ENCODE measurements at regions not wholly inside any gene's neighbourhood (a gene's known extent, or its start where the extent isn't known, plus 50 kb on each side); places are given as distances from the start of the nearest gene placed in this dataset.
A peak's percentile ranks its signal among the peaks of the same experiment; 100 is the strongest.

GRCh38 chr20:52766645-52767435 lies 205.3 kb upstream of the TSHZ2 start:
- H3K9me3 ChIP-seq (ENCODE audit: low read length), result no peaks in the 10 kb centered on the region
- H3K27ac ChIP-seq (ENCODE audit: low read length), result no peak overlapping the region
- H3K79me2 ChIP-seq (replicated peaks; ENCODE audit: insufficient read depth, low read length), result no peaks in the 10 kb centered on the region
- no peak overlapping the region for H2AFZ ChIP-seq (ENCODE audit: low read depth, low read length)
- H3K4me3 ChIP-seq (ENCODE audit: low read length), result no peak overlapping the region
- no peaks in the 10 kb centered on the region for H4K20me1 ChIP-seq (ENCODE audit: insufficient read depth)
- no peak overlapping the region for H3K9ac ChIP-seq (ENCODE audit: low read length)
- TF ChIP-seq TAF1 (IDR thresholded peaks at IDR 0.05; ENCODE audit: low read depth) (no peak), EZH2 (IDR thresholded peaks at IDR 0.05; ENCODE audit: borderline replicate concordance, insufficient read depth, low read length, poor library complexity, severe bottlenecking) (no peak), SMC3 (conservative IDR thresholded peaks at IDR 0.05; ENCODE audit: poor library complexity) (no peak), RAD21 (conservative IDR thresholded peaks at IDR 0.05) (no peak), REST (IDR thresholded peaks at IDR 0.05; ENCODE audit: borderline replicate concordance) (no peak), EP300 (conservative IDR thresholded peaks at IDR 0.05; ENCODE audit: poor library complexity, severe bottlenecking) (no peak), POLR2AphosphoS5 (IDR thresholded peaks at IDR 0.05) (no peak), CTCF (IDR thresholded peaks at IDR 0.05; ENCODE audit: poor library complexity, severe bottlenecking) (no peak), MXI1 (conservative IDR thresholded peaks at IDR 0.05; ENCODE audit: poor library complexity, severe bottlenecking) (no peak)
- H3K27me3 ChIP-seq (ENCODE audit: insufficient read depth, low read depth, low read length), result no peaks in the 10 kb centered on the region
- H3F3A ChIP-seq (ENCODE audit: insufficient read depth, low read length, poor library complexity, severe bottlenecking), result peaks cover 3% of the 10 kb centered on the region
- H3K36me3 ChIP-seq (ENCODE audit: insufficient read depth, low read length), result no peaks in the 10 kb centered on the region
- H3K4me2 ChIP-seq (ENCODE audit: low read length), result no peak overlapping the region
- no peaks in the 10 kb centered on the region for H3K9me2 ChIP-seq (ENCODE audit: insufficient read depth, low read length)

- TF ChIP-seq EZH2 (IDR thresholded peaks at IDR 0.05; ENCODE audit: borderline replicate concordance, insufficient read depth, low read length, poor library complexity, severe bottlenecking), result no peak
- TF ChIP-seq MXI1 (conservative IDR thresholded peaks at IDR 0.05; ENCODE audit: poor library complexity, severe bottlenecking), result no peak
- TF ChIP-seq REST (IDR thresholded peaks at IDR 0.05; ENCODE audit: borderline replicate concordance), result no peak
- no peak for TF ChIP-seq SMC3 (conservative IDR thresholded peaks at IDR 0.05; ENCODE audit: poor library complexity)
- no peak for TF ChIP-seq TAF1 (IDR thresholded peaks at IDR 0.05; ENCODE audit: low read depth)
- no peak for TF ChIP-seq RAD21 (conservative IDR thresholded peaks at IDR 0.05)
- no peak for TF ChIP-seq CTCF (IDR thresholded peaks at IDR 0.05; ENCODE audit: poor library complexity, severe bottlenecking)
- no peak for TF ChIP-seq POLR2AphosphoS5 (IDR thresholded peaks at IDR 0.05)
- no peak for TF ChIP-seq EP300 (conservative IDR thresholded peaks at IDR 0.05; ENCODE audit: poor library complexity, severe bottlenecking)
- peak overlapping the region; percentile 42 for H3K27ac ChIP-seq (ENCODE audit: low read length)
Measured at GRCh38 chr20:52763321-52763853, 208.8 kb upstream of the TSHZ2 start.

More at GRCh38 chr20:52763321-52763853, 208.8 kb upstream of the TSHZ2 start:
- Histone ChIP-seq H3K4me3 (ENCODE audit: low read length) (peak overlapping the region; percentile 44), H3K9me2 (ENCODE audit: insufficient read depth, low read length) (no peaks in the 10 kb centered on the region), H3K9me3 (ENCODE audit: low read length) (no peaks in the 10 kb centered on the region), H2AFZ (ENCODE audit: low read depth, low read length) (no peak overlapping the region), H3K9ac (ENCODE audit: low read length) (peak overlapping the region; percentile 20), H3K27me3 (ENCODE audit: insufficient read depth, low read depth, low read length) (no peaks in the 10 kb centered on the region), H3K4me2 (ENCODE audit: low read length) (peak overlapping the region; percentile 37), H3K36me3 (ENCODE audit: insufficient read depth, low read length) (no peaks in the 10 kb centered on the region), H3K79me2 (replicated peaks; ENCODE audit: insufficient read depth, low read length) (no peaks in the 10 kb centered on the region), H4K20me1 (ENCODE audit: insufficient read depth) (no peaks in the 10 kb centered on the region), H3F3A (ENCODE audit: insufficient read depth, low read length, poor library complexity, severe bottlenecking) (peaks cover 3% of the 10 kb centered on the region)
